Mesenchymal stem cell (in vitro differentiated cells and primary cell): ENCODE measurements at regions not wholly inside any gene's neighbourhood (a gene's known extent, or its start where the extent isn't known, plus 50 kb on each side); places are given as distances from the start of the nearest gene placed in this dataset.

Experiments
- DNase-seq: peaks from one replicate; pipeline ENCODE4 v3.0.0-alpha.2; 2013
- H2AFZ ChIP-seq: one replicate; pipeline ENCODE4 v1.6.1; 2013; ENCODE audit warnings: low read depth, mild to moderate bottlenecking, control low read depth, inconsistent platforms, low read length, moderate library complexity
- H2AK5ac ChIP-seq: 2 replicates; pipeline ENCODE4 v1.6.1; 2013; ENCODE audit warnings: low read length, moderate library complexity, mild to moderate bottlenecking, inconsistent platforms; ENCODE audit not compliant: severe bottlenecking
- H2BK120ac ChIP-seq: one replicate; pipeline ENCODE4 v1.6.1; 2013; ENCODE audit warnings: low read depth, mild to moderate bottlenecking, inconsistent platforms, low read length, moderate library complexity
- H2BK12ac ChIP-seq, 2 experiments: one replicate each; pipeline ENCODE4 v1.6.1; 2013; ENCODE audit warnings: inconsistent platforms in 2 of 2, low read length in 2 of 2, mild to moderate bottlenecking in 2 of 2, moderate library complexity in 2 of 2, control low read depth in 1 of 2
- H2BK15ac ChIP-seq: one replicate; pipeline ENCODE4 v1.6.1; 2013; ENCODE audit warnings: mild to moderate bottlenecking, low read depth, inconsistent platforms; ENCODE audit not compliant: poor library complexity, severe bottlenecking
- H2BK5ac ChIP-seq: 2 replicates; pipeline ENCODE4 v1.6.1; 2013; ENCODE audit warnings: low read depth, mild to moderate bottlenecking, low read length, control low read depth, inconsistent platforms; ENCODE audit not compliant: poor library complexity, severe bottlenecking
- H3K14ac ChIP-seq, 2 experiments: one replicate each; pipeline ENCODE4 v1.6.1; 2013; ENCODE audit warnings: inconsistent platforms in 2 of 2, low read length in 2 of 2, control low read depth in 1 of 2, mild to moderate bottlenecking in 1 of 2, moderate library complexity in 1 of 2
- H3K18ac ChIP-seq, 2 experiments: one replicate each; pipeline ENCODE4 v1.6.1; 2013; ENCODE audit warnings: inconsistent platforms in 2 of 2, low read length in 2 of 2, control low read depth in 1 of 2, low read depth in 1 of 2, mild to moderate bottlenecking in 1 of 2
- H3K23ac ChIP-seq, 2 experiments: one replicate each; pipeline ENCODE4 v1.6.1; 2013; ENCODE audit warnings: inconsistent platforms in 2 of 2, low read length in 2 of 2, mild to moderate bottlenecking in 2 of 2, moderate library complexity in 2 of 2, control low read depth in 1 of 2
- H3K27ac ChIP-seq: 2 replicates; pipeline ENCODE4 v1.5.1; 2013; ENCODE audit warnings: mild to moderate bottlenecking, moderate library complexity, low read length, control low read depth, inconsistent platforms; ENCODE audit not compliant: poor library complexity, severe bottlenecking
- H3K27me3 ChIP-seq, 2 experiments: 2 replicates each; pipeline versions ENCODE4 v1.6.1 to v1.7.0; 2013; ENCODE audit warnings: low read length in 2 of 2, mild to moderate bottlenecking in 2 of 2, moderate library complexity in 2 of 2, control low read depth in 1 of 2, inconsistent platforms in 1 of 2; ENCODE audit not compliant: control insufficient read depth in 1 of 2, insufficient read depth in 1 of 2
- H3K36me3 ChIP-seq, 2 experiments: 2 replicates each; pipeline versions ENCODE4 v1.6.1 to v1.7.0; 2013; ENCODE audit warnings: low read length in 2 of 2, control low read depth in 1 of 2, inconsistent platforms in 1 of 2, low read depth in 1 of 2, mild to moderate bottlenecking in 1 of 2; ENCODE audit not compliant: insufficient read depth in 2 of 2, control insufficient read depth in 1 of 2
- H3K4ac ChIP-seq, 2 experiments: one replicate each; pipeline ENCODE4 v1.6.1; 2013; ENCODE audit warnings: inconsistent platforms in 2 of 2, low read length in 2 of 2, mild to moderate bottlenecking in 2 of 2, moderate library complexity in 2 of 2, control low read depth in 1 of 2, low read depth in 1 of 2
- H3K4me1 ChIP-seq: 2 replicates; pipeline ENCODE4 v1.6.1; 2013; ENCODE audit warnings: low read depth, low read length, control low read depth; ENCODE audit not compliant: control insufficient read depth, insufficient read depth
- H3K4me2 ChIP-seq: 2 replicates; pipeline ENCODE4 v1.6.1; 2013; ENCODE audit warnings: low read length, mild to moderate bottlenecking, inconsistent platforms; ENCODE audit not compliant: poor library complexity, severe bottlenecking
- H3K4me3 ChIP-seq, 2 experiments: 2 replicates each; pipeline versions ENCODE4 v1.5.1 to v1.7.0; 2013; ENCODE audit warnings: low read length in 2 of 2, mild to moderate bottlenecking in 2 of 2, control low read depth in 1 of 2, low read depth in 1 of 2; ENCODE audit not compliant: insufficient read depth in 1 of 2
- H3K79me1 ChIP-seq: replicated peaks from 2 replicates; pipeline ENCODE4 v1.6.1; 2013; ENCODE audit warnings: mild to moderate bottlenecking, control low read depth, low read length, inconsistent platforms; ENCODE audit not compliant: poor library complexity, severe bottlenecking
- H3K9ac ChIP-seq: 2 replicates; pipeline ENCODE4 v1.7.0; 2013; ENCODE audit warnings: mild to moderate bottlenecking, low read length, moderate library complexity
- H3K9me3 ChIP-seq: 2 replicates; pipeline ENCODE4 v1.7.0; 2013; ENCODE audit warnings: mild to moderate bottlenecking, low read length; ENCODE audit not compliant: control insufficient read depth
- H4K8ac ChIP-seq: one replicate; pipeline ENCODE4 v1.6.1; 2013; ENCODE audit warnings: inconsistent platforms, mild to moderate bottlenecking, low read length, moderate library complexity
- H4K91ac ChIP-seq: one replicate; pipeline ENCODE4 v1.6.1; 2013; ENCODE audit warnings: mild to moderate bottlenecking, low read length, inconsistent platforms
- WGBS: methylation state at CpG from one replicate; pipeline ENCODE4 v1.1.7; 2013; ENCODE audit warnings: mixed read lengths; 5-methylcytosine and 5-hydroxymethylcytosine counted together

DNA sequence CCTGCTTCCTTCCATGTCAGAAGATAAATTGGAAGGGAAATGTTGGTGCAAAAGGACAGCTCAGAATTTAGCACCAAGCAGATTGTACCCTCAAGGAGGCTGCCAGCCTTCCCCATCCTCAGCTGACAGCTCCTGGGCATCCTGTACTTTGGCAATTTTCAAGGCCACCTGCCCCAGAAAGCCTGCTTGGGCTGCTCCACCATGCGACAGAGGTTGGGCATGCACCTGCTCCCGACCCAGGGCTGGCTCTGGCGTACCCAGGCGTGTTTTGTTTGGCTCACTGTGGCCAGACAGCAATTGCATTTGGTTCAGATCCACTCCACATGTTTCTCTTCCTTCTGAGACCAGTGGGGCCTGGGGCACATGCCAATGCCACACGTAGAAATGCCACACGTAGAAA lies 547.8 kb downstream of the NPHP4 start:
- Histone ChIP-seq H3K4me3 (no peak overlapping the region), H3K23ac (no peak overlapping the region), H2AFZ (no peak overlapping the region), H3K36me3 (no peaks in the 10 kb centered on the region), H2AK5ac (no peak overlapping the region), H2BK5ac (no peak overlapping the region), H2BK15ac (no peak overlapping the region), H4K91ac (no peak overlapping the region), H3K4me1 (no peaks in the 10 kb centered on the region), H3K4ac (no peak overlapping the region), H3K9me3 (no peaks in the 10 kb centered on the region), H3K4me2 (no peak overlapping the region), H3K18ac (no peak overlapping the region), H4K8ac (no peak overlapping the region), H3K79me1 (no peaks in the 10 kb centered on the region), H3K14ac (no peak overlapping the region), H2BK12ac (no peak overlapping the region), H2BK120ac (no peak overlapping the region), H3K27ac (no peak overlapping the region), H3K9ac (no peak overlapping the region), H3K27me3 (no peaks in the 10 kb centered on the region)
- no peak for DNase-seq
- 67% methylated on average over 6 of the region's 6 CpGs for WGBS

DNA sequence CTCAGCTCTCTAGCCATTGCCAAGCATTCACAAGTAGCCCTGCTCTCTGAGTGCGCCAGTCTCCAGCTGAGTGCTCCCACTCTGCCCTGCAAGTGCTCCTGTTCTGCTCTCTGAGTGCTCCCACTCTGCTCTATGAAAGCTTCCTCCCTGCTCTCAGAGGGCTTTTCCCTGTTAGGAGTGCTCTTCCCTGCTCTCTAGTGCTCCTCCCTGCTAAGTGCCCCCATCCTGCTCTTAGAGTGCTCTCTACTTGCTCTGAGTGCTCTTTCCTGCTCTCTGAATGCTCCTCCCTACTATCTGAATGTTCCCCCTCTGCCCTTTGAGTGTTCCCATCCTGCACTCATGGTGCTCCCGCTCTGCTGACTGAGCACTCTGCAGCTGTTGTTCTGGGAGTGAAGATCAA lies 555.4 kb downstream of the NPHP4 start:
- Histone ChIP-seq H4K8ac (no peak overlapping the region), H3K4me3 (no peak overlapping the region), H2BK12ac (no peak overlapping the region), H3K23ac (no peak overlapping the region), H2BK120ac (no peak overlapping the region), H3K27ac (no peak overlapping the region), H3K9ac (no peak overlapping the region), H3K36me3 (no peaks in the 10 kb centered on the region), H3K14ac (no peak overlapping the region), H3K18ac (no peak overlapping the region), H2AK5ac (no peak overlapping the region), H3K4me1 (no peaks in the 10 kb centered on the region), H3K4me2 (no peak overlapping the region), H3K4ac (no peak overlapping the region), H2BK5ac (no peak overlapping the region), H3K9me3 (no peaks in the 10 kb centered on the region), H3K79me1 (no peaks in the 10 kb centered on the region), H3K27me3 (no peaks in the 10 kb centered on the region), H2AFZ (no peak overlapping the region), H4K91ac (no peak overlapping the region), H2BK15ac (no peak overlapping the region)
- DNase-seq: no peak
- WGBS: 83% methylated on average over 2 of the region's 2 CpGs

DNA sequence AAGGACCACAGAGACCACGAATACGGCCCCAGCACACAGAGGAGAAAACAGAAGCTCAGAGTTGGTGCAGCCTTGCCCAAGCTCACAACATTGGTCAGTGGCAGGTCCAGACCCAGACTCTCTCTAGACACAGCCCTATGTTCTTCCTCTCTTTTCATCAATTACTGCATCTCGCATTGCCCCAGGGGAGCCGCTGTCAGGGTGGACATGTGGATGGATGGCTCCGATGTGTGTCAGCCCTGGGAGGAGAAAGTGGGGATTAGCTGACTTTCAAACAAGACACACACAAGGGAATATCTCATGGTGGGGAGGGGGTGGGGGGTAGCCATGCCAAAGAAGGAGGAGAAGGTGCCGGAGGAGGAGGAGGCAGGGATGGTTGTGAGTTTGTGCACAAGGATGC lies 556.8 kb downstream of the NPHP4 start:
- no peaks in the 10 kb centered on the region for H3K9me3 ChIP-seq
- H2BK120ac ChIP-seq: no peak overlapping the region
- no peak overlapping the region for H4K91ac ChIP-seq
- 83% methylated on average over 5 of the region's 6 CpGs for WGBS
- no peak overlapping the region for H2AK5ac ChIP-seq
- no peak overlapping the region for H3K9ac ChIP-seq
- no peak overlapping the region for H3K4me3 ChIP-seq
- no peak overlapping the region for H2AFZ ChIP-seq
- H3K36me3 ChIP-seq: no peaks in the 10 kb centered on the region
- DNase-seq: no peak
- no peak overlapping the region for H3K14ac ChIP-seq
- no peak overlapping the region for H3K4ac ChIP-seq
- no peak overlapping the region for H2BK12ac ChIP-seq
- H3K23ac ChIP-seq: no peak overlapping the region
- H4K8ac ChIP-seq: no peak overlapping the region
- no peak overlapping the region for H3K27ac ChIP-seq
- no peak overlapping the region for H2BK15ac ChIP-seq
- H3K27me3 ChIP-seq: no peaks in the 10 kb centered on the region
- H3K4me2 ChIP-seq: no peak overlapping the region
- no peaks in the 10 kb centered on the region for H3K79me1 ChIP-seq
- no peaks in the 10 kb centered on the region for H3K4me1 ChIP-seq
- no peak overlapping the region for H3K18ac ChIP-seq
- H2BK5ac ChIP-seq: no peak overlapping the region

DNA sequence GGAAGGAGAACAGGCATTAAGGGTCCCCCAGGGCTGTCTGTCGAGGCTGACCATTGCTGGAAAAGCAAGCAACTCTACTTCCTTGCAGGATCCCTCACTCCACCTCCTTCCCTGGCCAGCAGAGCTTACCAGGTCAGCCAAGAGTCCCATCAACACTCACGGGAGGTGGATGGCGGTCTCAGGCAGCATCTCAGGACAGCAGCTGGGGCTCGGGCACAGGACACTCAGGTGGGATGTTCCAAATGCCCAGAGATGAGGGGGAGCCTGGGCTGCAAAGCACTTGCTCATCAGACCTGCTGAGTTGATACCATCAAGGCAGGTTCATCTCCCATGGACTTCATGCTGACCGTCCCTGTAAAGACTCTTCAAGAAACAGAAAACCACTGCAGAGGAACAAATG lies 559.8 kb downstream of the NPHP4 start:
- H2BK120ac ChIP-seq: no peak overlapping the region
- no peak overlapping the region for H3K14ac ChIP-seq
- no peak overlapping the region for H3K4me2 ChIP-seq
- H4K91ac ChIP-seq: no peak overlapping the region
- no peak overlapping the region for H3K27ac ChIP-seq
- H2BK15ac ChIP-seq: no peak overlapping the region
- H2BK12ac ChIP-seq: no peak overlapping the region
- no peak overlapping the region for H3K18ac ChIP-seq
- H3K4ac ChIP-seq: no peak overlapping the region
- H3K79me1 ChIP-seq: no peaks in the 10 kb centered on the region
- no peaks in the 10 kb centered on the region for H3K4me1 ChIP-seq
- no peak overlapping the region for H2AFZ ChIP-seq
- H4K8ac ChIP-seq: no peak overlapping the region
- H2BK5ac ChIP-seq: no peak overlapping the region
- H2AK5ac ChIP-seq: no peak overlapping the region
- no peaks in the 10 kb centered on the region for H3K27me3 ChIP-seq
- H3K9ac ChIP-seq: no peak overlapping the region
- no peak overlapping the region for H3K23ac ChIP-seq
- H3K9me3 ChIP-seq: no peaks in the 10 kb centered on the region
- H3K4me3 ChIP-seq: no peak overlapping the region
- 65% methylated on average over 5 of the region's 5 CpGs for WGBS
- no peak for DNase-seq
- H3K36me3 ChIP-seq: no peaks in the 10 kb centered on the region
